ENCODE measurements at regions not wholly inside any gene's neighbourhood (a gene's known extent, or its start where the extent isn't known, plus 50 kb on each side); places are given as distances from the start of the nearest gene placed in this dataset.

- TF ChIP-seq EZH2phosphoT487 (IDR thresholded peaks at IDR 0.05; ENCODE audit: low read depth, severe bottlenecking, unreplicated experiment): no peak
- no peak for TF ChIP-seq CTCF (IDR thresholded peaks at IDR 0.05; ENCODE audit: poor library complexity)
Observed at GRCh38 chr18:8932866-8933265, 169.6 kb upstream of the NDUFV2 start.

Measured in hepatocyte (in vitro differentiated cells).